NCI-H446 (cell line): ENCODE measurements at regions not wholly inside any gene's neighbourhood (a gene's known extent, or its start where the extent isn't known, plus 50 kb on each side); places are given as distances from the start of the nearest gene placed in this dataset.

Source experiments
- DNase-seq, 2 experiments: peaks; one replicate each; lab custom pipeline; 2025; lab: John Stamatoyannopoulos, UW

DNA sequence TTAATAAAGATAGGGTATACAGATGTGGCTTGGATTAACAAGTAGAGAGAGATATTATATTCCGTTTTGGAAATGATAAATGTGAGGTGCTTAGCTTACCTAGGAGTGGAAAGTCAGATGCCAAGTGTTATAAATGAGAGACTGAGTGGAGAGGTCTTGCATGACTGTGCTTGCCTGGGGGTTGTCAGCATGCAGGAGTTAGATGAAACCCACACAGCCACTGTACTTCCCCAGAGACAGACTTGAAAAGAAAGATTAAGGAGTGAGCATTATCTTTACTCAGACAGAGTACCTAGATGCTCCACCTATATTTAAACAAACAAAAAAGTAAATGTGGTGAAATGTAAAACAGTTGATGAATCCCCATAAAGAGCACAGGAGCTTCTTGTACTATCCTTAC is 482.7 kb downstream of the RIT2 start:
- no peak for DNase-seq

DNA sequence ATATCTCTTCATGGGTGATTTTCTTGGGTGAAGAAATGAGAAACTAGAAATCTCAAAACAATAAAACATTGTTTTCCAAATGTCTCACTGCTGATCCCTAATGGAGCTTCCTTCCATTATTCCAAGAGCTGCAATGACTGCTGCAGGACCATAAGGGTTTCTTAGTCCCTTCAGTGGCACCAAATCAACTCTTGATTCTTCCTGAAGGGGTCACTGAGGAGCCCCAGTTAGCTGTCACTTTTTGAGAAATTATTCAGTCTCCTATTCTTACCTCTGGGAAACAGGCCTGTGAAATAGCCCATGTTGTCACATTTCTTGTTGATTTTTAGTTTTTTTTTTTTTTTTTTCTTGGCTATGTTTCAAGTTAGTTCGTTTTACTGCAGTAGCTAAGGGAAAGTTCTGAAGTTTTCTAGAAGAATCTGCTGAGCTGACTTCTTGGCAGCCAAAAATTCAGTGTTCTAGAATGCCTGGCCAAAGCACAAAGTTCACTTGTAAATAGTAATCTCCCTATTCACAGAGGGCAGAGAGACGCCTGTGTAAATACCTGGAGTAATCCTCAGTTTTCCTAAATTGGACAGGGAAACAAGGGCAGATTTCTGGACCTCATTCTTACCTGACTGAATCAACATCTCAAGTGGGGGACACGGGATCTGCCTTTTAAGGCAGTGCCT is 480.0 kb downstream of the RIT2 start:
- peak in 1 of 2 experiments; percentile 5 for DNase-seq

DNA sequence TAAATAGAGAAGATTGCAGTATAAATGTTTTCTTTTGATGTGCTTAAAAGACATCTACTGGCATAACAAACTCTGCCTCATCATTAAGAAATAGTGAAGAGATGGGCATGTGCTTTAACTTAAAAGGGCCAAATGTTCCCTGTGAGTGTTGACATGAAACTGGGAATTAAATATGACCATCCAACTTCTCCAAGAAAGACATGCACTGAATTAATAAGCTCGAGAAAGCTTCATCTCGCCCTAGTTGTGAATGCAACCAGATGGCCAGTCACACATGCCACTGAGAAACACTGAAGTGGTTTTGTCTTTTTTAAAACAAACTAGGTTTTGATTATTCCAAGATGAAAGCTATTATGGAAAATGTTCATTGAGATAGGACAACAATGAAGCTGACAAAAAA is 479.2 kb downstream of the RIT2 start:
- peak in 1 of 2 experiments; percentile 29 for DNase-seq

DNA sequence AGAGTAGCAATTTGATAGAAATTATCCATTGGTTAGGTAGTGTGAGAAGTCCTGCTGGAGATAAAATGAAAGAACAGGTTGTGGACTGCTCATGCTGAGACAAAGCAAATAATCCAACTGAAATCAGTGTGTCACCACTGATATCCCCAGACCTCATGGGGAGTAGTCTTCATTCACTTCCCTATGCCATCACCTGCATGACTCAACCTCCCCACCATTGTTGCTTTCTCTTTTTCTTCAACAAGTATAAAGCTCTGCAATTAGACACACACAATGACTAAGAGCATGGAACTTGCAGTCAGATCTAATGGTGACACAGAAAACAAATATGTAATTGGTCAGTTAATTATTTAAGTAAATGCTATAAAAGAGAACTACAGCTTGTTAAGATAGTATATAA is 475.3 kb downstream of the RIT2 start:
- DNase-seq, result no peak

DNA sequence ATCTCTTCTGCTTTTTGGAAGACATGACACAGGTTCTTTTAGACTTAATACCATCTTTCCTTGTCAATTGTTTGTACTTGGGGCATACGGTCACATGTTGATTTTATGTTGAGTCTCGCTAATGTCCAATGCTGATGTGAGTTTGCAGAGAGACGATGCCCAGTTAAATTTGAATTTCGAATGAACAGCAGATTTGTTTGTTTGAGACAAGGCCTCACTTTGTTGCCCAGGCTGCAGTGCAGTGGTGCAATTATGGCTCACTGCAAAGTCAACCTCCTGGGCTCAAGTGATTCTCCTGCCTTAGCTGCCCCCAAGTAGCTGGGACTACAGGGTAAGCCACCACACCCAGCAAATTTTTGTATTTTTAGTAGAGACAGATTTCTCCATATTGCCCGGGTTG is 473.5 kb downstream of the RIT2 start:
- no peak for DNase-seq

DNA sequence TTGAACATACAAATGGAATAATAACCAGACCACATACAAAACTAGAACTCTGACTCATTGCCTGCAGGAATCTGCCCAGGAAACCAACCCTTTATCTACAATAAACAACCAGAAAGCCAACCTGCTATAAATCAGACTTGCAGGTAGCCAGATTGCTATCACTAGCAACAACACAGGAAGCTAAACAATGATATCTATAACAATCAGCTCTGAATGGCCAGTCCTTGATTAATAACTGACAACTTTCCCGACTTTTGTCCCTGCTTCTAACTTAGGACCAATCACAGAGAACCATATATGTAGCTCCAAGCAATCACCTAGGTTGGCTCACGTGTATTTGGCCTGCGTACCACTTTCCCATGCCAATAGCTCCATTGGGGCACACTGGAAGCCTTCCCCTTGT is 470.8 kb downstream of the RIT2 start:
- no peak for DNase-seq

DNA sequence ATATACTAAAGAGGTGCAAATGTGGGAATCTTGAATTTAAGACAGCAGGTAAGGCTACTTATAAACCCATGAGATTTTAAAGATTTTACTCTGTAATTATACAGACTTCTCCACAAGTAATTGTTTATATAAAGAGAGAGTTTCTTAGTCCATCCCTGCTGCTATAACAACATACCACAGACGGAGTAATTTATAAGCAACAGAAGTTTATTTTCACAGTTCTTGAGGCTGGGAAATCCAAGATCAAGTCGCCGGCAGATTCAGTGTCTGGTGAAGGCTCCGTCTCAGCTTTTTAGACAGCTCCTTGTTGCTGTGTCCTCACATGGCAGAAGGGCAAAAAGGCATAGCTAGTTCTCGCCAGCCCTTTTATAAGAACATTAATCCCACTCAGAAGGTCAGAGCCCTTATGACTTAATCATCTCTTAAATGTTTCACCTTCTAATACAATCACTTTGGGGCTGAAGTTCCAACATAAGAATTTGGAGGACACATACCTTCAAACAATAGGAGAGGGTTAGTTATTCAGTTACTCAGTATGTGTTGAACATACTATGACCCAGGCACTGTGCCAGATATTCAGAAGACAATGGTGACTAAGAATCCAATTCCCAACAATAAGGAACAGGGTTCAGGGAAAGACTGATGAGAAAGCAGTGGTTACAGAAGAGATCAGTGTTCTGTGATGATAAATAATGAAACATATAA is 466.0 kb downstream of the RIT2 start:
- no peak for DNase-seq

DNA sequence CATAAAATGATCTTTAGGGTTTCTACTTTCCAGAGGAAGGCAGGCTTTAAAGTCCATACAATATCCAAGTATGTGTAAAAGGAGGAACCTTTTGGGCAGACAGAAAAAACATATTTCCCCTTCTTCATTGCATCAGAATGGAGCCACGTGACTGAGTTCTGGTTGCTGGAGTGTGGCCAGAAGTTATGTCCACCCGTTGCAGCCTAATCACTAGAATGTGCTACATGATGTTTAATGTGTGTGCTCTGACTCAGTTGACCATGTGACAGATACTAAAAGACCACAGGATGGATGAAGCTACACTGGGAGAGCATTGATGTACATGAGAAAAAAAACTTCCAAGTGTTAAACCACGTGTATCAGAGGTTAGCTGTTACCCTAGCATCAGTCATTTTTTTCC is 460.9 kb downstream of the RIT2 start:
- no peak for DNase-seq

DNA sequence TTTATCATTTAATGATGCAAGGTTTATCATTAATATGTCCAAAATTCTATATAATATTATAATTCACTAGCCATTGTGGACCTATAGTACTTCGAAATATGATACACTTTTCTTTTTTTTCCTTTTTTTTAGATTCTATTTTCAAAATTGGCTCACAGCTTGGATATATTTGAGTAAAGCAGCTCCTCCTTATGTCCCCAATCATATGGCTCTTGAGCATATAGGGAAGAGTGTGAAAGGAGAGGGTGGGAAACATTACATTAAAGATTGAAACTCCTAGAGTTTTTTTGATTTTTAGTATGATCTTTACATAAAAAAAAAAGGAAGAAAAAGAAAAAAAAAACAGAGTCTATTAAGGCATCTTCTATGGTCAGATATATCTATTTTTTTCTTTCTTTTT is 457.9 kb downstream of the RIT2 start:
- peak in 1 of 2 experiments; percentile 2 for DNase-seq

DNA sequence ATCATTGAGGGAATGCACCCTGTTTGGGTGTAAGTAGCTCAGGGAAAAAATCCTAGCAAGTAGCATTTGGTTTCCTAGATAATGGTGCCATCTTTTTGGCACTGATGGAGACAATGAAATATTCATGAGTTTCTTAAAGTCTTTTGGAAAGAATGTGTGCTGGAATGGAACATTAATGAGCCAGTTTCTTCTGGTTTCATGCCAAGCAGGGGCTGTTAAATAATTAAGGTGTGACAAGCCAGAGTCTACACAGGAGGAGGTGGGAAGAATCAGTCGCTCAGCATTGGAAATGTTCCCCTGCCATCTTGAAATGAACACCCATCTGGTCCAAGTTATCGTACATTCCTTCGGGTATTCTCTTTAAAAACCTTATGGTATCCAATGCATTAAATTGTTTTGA is 457.3 kb downstream of the RIT2 start:
- DNase-seq, result peak in 1 of 2 experiments; percentile 14

DNA sequence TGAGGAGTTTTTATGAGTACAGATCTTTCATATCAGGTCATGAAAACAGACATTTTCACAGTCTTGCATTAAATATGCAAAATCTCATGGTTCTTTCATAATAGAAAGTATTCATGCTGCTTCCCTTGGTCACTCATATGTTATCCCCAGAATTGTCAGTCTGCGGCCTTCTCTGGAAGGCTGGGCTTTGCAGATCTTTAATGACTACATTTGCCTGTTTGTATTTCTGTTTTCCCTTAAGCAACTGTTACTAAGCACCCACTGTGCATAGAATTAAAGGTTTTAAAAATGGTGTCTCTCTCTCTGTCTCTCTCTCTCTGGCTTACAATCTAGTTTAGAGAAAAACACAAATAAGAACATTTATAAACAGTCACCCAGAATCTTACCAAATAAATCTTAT is 456.3 kb downstream of the RIT2 start:
- no peak for DNase-seq

DNA sequence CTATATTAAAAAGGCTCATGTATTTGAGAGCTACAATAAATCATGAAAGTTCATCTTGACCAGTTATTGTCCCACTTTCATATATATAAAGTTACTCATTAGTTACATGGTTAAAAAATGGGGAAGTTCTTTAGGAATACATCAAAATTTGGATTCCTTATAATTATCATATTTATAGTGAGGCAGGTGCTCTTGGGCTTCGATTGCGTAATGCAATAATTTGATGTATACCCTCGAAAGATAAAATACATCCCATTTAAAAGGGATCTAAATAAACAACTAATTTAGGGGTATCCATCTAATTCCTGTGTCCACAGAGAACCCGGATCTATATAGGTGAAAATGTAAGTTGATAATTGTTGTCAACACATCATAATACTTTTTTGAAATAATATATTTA is 444.6 kb downstream of the RIT2 start:
- DNase-seq, result no peak

DNA sequence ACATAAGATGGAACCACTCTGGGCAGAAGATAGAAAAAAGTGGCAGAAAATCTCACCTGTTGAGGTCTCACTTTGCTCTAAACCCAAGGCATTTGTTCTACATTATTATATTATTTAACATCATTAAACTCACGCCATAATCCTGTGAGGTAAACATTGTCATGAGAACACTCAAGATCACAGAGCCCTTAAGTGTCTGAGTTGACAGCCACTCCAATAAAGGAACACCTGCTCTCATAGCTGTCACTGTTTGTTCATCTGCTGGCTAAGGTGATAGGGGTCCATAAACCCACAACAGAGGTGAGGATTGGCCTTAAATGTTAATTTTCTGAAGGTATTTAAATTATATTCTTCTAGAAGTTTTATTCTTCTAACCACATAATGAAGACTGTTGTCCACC is 439.7 kb downstream of the RIT2 start:
- DNase-seq, result no peak

DNA sequence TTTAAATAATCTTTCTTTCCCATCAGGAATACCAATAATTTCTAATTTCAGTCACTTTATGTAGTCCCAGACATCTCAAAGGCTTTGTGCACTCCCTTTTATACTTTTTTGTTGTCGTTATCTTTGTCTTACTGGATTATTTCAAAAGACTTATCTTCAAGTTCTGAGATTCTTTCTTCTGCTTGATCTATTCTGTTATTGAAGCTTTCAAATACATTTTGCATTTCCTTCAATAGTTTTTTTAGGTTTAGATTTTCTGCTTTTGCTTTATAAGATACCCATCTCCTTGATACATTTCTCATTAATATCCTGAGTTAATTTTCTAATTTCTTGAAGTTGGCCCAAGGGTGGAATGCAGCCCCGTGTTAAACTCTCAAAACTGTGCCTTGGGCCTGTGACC is 432.4 kb downstream of the RIT2 start:
- DNase-seq, result no peak

DNA sequence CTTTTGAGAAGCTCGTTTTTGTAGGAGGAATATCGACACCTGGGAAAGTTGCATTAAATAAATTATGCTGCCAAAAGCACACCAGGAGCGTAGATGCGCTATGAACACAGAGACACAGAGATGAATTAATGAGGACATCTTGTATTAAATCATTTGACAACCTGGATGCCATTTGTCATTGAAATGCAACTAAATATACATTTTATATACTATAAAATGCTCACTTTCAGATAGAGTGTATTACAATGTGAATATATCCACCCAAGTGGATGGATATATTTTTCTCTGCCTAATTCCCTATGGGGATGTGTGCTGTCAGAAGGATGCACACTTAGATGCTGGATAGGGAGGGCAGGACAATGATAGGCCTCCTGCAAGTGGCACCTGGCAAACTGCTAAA is 426.2 kb downstream of the RIT2 start:
- no peak for DNase-seq
